Tibial nerve (tissue), 4 donors: ENCODE measurements at regions not wholly inside any gene's neighbourhood (a gene's known extent, or its start where the extent isn't known, plus 50 kb on each side); places are given as distances from the start of the nearest gene placed in this dataset.

Experiments
- DNase-seq, 2 donors: peaks; one replicate each; pipeline ENCODE4 v3.0.0-alpha.2; 2019; ENCODE audit warnings: low spot score in 2 of 2
- H3K27ac ChIP-seq, 4 donors: fragments of 200-600 bp; sonication (generic) in 3 of 4; one replicate each; pipeline ENCODE4 v1.5.1; 2017 to 2019; ENCODE audit warnings: mild to moderate bottlenecking in 1 of 4
- H3K27me3 ChIP-seq, 2 donors: fragments of 200-600 bp; sonication (generic) in 1 of 2; one replicate each; pipeline versions ENCODE4 v1.5.1 to v1.6.0; 2017 to 2019
- H3K36me3 ChIP-seq, 3 donors: fragments of 200-600 bp; sonication (generic); one replicate each; pipeline ENCODE4 v1.5.1; 2018 to 2019
- H3K4me1 ChIP-seq, 4 donors: fragments of 200-600 bp; sonication (generic) in 3 of 4; one replicate each; pipeline ENCODE4 v1.5.1; 2017 to 2019
- H3K4me3 ChIP-seq, 4 donors: fragments of 200-600 bp; sonication (generic) in 3 of 4; one replicate each; pipeline ENCODE4 v1.5.1; 2017 to 2019; ENCODE audit warnings: mild to moderate bottlenecking in 1 of 4, moderate library complexity in 1 of 4
- H3K9me3 ChIP-seq, 4 donors: fragments of 200-600 bp; sonication (generic) in 3 of 4; one replicate each; pipeline ENCODE4 v1.5.1; 2017 to 2019
- CTCF ChIP-seq, 5 experiments: fragments of 200-600 bp in 3 of 5; fragments of 450-650 bp in 2 of 5; sonication (generic) in 3 of 5; IDR thresholded peaks; one replicate each; pipeline ENCODE4 v1.5.1; 2016 to 2019; ENCODE audit warnings: antibody characterized with exemption in 5 of 5, mild to moderate bottlenecking in 3 of 5, moderate library complexity in 2 of 5
- EP300 ChIP-seq, 2 donors: sonication (generic); formaldehyde crosslinking; IDR thresholded peaks; one replicate each; pipeline ENCODE4 v1.6.1; 2017; ENCODE audit warnings: antibody characterized with exemption in 2 of 2, mild to moderate bottlenecking in 1 of 2
- POLR2A ChIP-seq, 2 donors: fragments of 450-650 bp; IDR thresholded peaks; one replicate each; pipeline ENCODE4 v1.6.1; 2017; ENCODE audit warnings: antibody characterized with exemption in 2 of 2, mild to moderate bottlenecking in 2 of 2, moderate library complexity in 2 of 2
- WGBS, 2 donors: methylation state at CpG; one replicate each; pipeline ENCODE4 v1.1.5; 2018; 5-methylcytosine and 5-hydroxymethylcytosine counted together

GRCh38 chr3:70752051-70752450 is 439.6 kb upstream of the MDFIC2 start:
- Histone ChIP-seq H3K4me1 (no peaks in the 10 kb centered on the region), H3K9me3 (no peaks in the 10 kb centered on the region), H3K27me3 (no peaks in the 10 kb centered on the region), H3K36me3 (no peaks in the 10 kb centered on the region), H3K4me3 (no peak overlapping the region), H3K27ac (no peak overlapping the region)
- no peak for DNase-seq
- WGBS, 2 donors: 87 to 93% methylated on average over 5 of the region's 5 CpGs
- TF ChIP-seq POLR2A (IDR thresholded peaks at IDR 0.05): no peak
- no peak for TF ChIP-seq CTCF (IDR thresholded peaks at IDR 0.05)
- TF ChIP-seq EP300 (IDR thresholded peaks at IDR 0.05): no peak

- H3K27me3 ChIP-seq: no peaks in the 10 kb centered on the region
- TF ChIP-seq CTCF (IDR thresholded peaks at IDR 0.05): no peak
- TF ChIP-seq EP300 (IDR thresholded peaks at IDR 0.05): no peak
- TF ChIP-seq POLR2A (IDR thresholded peaks at IDR 0.05): no peak
- no peak overlapping the region for H3K4me3 ChIP-seq
- 56 to 60% methylated on average over 4 of the region's 4 CpGs for WGBS, 2 donors
- no peaks in the 10 kb centered on the region for H3K36me3 ChIP-seq
- H3K27ac ChIP-seq: no peak overlapping the region
- DNase-seq: peak in 1 of 2 donors; percentile 19
- no peaks in the 10 kb centered on the region for H3K4me1 ChIP-seq
- no peaks in the 10 kb centered on the region for H3K9me3 ChIP-seq
These were observed 436.7 kb upstream of the MDFIC2 start for GRCh38 chr3:70749122-70749521.

- no peaks in the 10 kb centered on the region for H3K9me3 ChIP-seq
- no peaks in the 10 kb centered on the region for H3K4me1 ChIP-seq
- H3K27ac ChIP-seq: no peak overlapping the region
- H3K4me3 ChIP-seq: no peak overlapping the region
- WGBS, 2 donors: 88 to 95% methylated on average over 5 of the region's 5 CpGs
- TF ChIP-seq CTCF (IDR thresholded peaks at IDR 0.05) (no peak), EP300 (IDR thresholded peaks at IDR 0.05) (no peak), POLR2A (IDR thresholded peaks at IDR 0.05) (no peak)
- no peaks in the 10 kb centered on the region for H3K27me3 ChIP-seq
- H3K36me3 ChIP-seq: no peaks in the 10 kb centered on the region
- no peak for DNase-seq
These were observed 436.2 kb upstream of the MDFIC2 start for GRCh38 chr3:70748593-70748992.

GRCh38 chr3:70747847-70748246 is 435.4 kb upstream of the MDFIC2 start:
- H3K9me3 ChIP-seq: no peaks in the 10 kb centered on the region
- H3K27me3 ChIP-seq: no peaks in the 10 kb centered on the region
- no peak for DNase-seq
- H3K4me1 ChIP-seq: no peaks in the 10 kb centered on the region
- H3K4me3 ChIP-seq: no peak overlapping the region
- TF ChIP-seq EP300 (IDR thresholded peaks at IDR 0.05) (no peak), POLR2A (IDR thresholded peaks at IDR 0.05) (no peak), CTCF (IDR thresholded peaks at IDR 0.05) (no peak)
- WGBS, 2 donors: 71% methylated on average over 4 of the region's 4 CpGs
- no peaks in the 10 kb centered on the region for H3K36me3 ChIP-seq
- no peak overlapping the region for H3K27ac ChIP-seq

GRCh38 chr3:70744536-70744935 is 432.1 kb upstream of the MDFIC2 start:
- no peak for DNase-seq

More at GRCh38 chr3:70744536-70744935, 432.1 kb upstream of the MDFIC2 start:
- 86 to 91% methylated on average over 3 of the region's 3 CpGs for WGBS, 2 donors
- Histone ChIP-seq H3K36me3 (no peaks in the 10 kb centered on the region), H3K27ac (no peak overlapping the region), H3K4me1 (peaks cover 0 to 4% (median 0%) of the 10 kb centered on the region in 4 donors), H3K9me3 (no peaks in the 10 kb centered on the region), H3K27me3 (no peaks in the 10 kb centered on the region), H3K4me3 (no peak overlapping the region)
- TF ChIP-seq POLR2A (IDR thresholded peaks at IDR 0.05): no peak
- no peak for TF ChIP-seq CTCF (IDR thresholded peaks at IDR 0.05)
- no peak for TF ChIP-seq EP300 (IDR thresholded peaks at IDR 0.05)
